ENCODE measurements at regions not wholly inside any gene's neighbourhood (a gene's known extent, or its start where the extent isn't known, plus 50 kb on each side); places are given as distances from the start of the nearest gene placed in this dataset.

- no peak for DNase-seq (ENCODE audit: low read depth in 4 of 4, low spot score in 1 of 4)
These were observed 178.3 kb upstream of the KLHL29 start for GRCh38 chr2:23206650-23207049.

DNA sequence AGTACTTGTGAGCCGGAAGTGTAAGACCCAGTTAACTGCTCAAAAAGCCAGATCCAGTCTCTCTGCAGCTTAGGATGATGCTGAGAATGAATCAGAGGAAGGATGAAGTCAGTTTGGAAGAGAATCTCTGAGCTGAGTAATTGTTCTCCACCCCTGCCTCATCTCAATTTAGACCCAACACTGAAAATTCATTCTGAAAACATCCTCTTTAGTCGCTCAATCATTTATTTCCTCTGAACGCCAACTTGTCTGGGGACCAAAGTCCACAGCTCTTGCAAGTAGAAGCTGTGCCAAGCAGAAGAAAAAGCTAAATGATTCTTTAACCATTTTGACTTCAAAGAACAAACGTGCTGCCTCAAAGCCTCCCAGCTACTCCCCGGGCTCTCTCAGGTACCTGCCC is 177.1 kb upstream of the KLHL29 start:
- DNase-seq (ENCODE audit: low read depth in 4 of 4, low spot score in 1 of 4), result no peak

GRCh38 chr2:23208339-23208738 is 176.6 kb upstream of the KLHL29 start:
- no peak for DNase-seq (ENCODE audit: low read depth in 4 of 4, low spot score in 1 of 4)

DNA sequence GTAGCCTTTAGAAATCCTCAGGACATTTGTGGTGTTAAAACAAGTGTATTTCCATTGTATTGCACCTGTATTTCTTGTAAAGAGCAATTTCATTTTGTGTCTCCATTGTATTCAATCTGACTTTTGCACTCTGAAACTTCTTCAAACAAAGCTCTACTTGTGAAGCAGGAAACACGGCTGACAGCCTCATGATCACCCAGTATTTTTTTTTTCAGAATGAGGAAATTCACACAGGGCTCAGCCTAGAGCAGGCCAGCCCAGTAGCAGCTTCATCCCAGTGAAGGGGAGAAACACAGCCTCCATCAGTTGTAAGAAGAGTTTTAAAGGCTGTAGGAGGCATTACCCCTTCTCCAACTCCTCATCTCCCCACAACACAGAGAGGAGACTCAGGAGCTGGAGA is 175.9 kb upstream of the KLHL29 start:
- DNase-seq (ENCODE audit: low read depth in 4 of 4, low spot score in 1 of 4), result no peak

- no peak for DNase-seq (ENCODE audit: low read depth in 4 of 4, low spot score in 1 of 4)
These were observed 172.9 kb upstream of the KLHL29 start for GRCh38 chr2:23211987-23212583.

- DNase-seq (ENCODE audit: low read depth in 4 of 4, low spot score in 1 of 4), result no peak
These were observed 171.8 kb upstream of the KLHL29 start for GRCh38 chr2:23213196-23213595.

GRCh38 chr2:23215016-23215415 is 170.0 kb upstream of the KLHL29 start:
- DNase-seq (ENCODE audit: low read depth in 4 of 4, low spot score in 1 of 4), result no peak

GRCh38 chr2:23219666-23220065 is 165.3 kb upstream of the KLHL29 start:
- no peak for DNase-seq (ENCODE audit: low read depth in 4 of 4, low spot score in 1 of 4)

- no peak for DNase-seq (ENCODE audit: low read depth in 4 of 4, low spot score in 1 of 4)
These were observed 164.4 kb upstream of the KLHL29 start for GRCh38 chr2:23220513-23221094.

DNA sequence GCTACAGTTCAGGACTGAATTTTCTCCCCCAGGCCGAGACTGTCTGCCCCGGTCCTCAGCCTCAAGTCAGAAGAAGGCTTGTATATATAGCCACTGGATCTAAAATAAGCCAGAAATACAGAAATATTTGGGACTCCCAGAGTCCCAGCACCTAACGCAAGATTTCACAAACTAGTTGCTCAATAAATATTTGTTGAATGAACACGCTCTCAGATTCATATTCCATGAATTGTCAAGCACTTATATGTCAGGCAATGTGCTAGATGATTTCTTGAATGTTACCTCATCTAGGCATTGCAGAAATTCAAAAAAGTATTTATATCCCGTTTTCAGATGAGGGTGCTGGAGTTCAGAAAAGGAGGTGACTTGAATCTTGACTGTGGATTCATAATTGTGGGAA is 163.7 kb upstream of the KLHL29 start:
- no peak for DNase-seq (ENCODE audit: low read depth in 4 of 4, low spot score in 1 of 4)

DNA sequence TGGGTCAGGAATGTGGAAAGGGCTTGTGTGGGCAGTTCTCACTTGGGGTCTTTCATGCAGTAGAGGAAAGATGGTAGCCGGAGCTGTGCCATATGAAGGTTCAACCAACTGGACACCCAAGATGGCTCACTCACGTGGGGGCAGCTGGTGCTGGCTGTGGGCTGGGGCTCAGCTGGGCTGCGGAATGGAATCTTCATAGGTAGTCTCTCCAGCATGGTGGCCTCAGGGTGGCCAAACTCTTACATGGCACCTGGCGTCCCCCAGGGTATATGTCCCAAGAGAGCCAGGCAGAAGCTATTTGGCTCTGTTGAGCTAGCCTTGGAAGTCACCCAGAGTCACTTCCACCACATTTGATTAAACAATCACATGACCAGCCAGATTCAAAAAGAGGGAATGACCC is 163.1 kb upstream of the KLHL29 start:
- no peak for DNase-seq (ENCODE audit: low read depth in 4 of 4, low spot score in 1 of 4)

- DNase-seq (ENCODE audit: low read depth in 4 of 4, low spot score in 1 of 4), result no peak
These were observed 154.1 kb upstream of the KLHL29 start for GRCh38 chr2:23230885-23231284.

GRCh38 chr2:23231865-23232264 is 153.1 kb upstream of the KLHL29 start:
- DNase-seq (ENCODE audit: low read depth in 4 of 4, low spot score in 1 of 4), result no peak

- no peak for DNase-seq (ENCODE audit: low read depth in 4 of 4, low spot score in 1 of 4)
These were observed 149.7 kb upstream of the KLHL29 start for GRCh38 chr2:23235292-23235691.

DNA sequence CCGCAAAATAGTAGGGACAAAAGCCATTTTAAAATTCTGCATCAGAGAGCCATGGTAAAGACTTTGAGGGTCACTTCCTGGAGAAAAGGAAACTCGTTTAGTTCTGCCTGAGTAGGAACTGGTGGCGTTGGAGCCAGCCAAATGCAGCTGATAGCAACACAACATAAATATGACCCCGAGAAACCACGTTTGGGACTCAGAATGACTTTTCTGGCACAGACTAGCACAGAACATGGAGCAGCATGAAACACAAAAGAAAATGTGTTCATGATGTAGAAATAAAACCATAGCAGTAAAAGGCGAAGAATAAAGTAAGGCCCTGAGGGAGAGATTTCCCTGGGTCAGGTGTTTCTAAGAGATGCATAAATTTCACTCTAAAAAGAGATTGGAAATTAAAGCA is 149.2 kb upstream of the KLHL29 start:
- DNase-seq (ENCODE audit: low read depth in 4 of 4, low spot score in 1 of 4), result no peak

- DNase-seq (ENCODE audit: low read depth in 4 of 4, low spot score in 1 of 4), result no peak
These were observed 147.8 kb upstream of the KLHL29 start for GRCh38 chr2:23237147-23237546.

DNA sequence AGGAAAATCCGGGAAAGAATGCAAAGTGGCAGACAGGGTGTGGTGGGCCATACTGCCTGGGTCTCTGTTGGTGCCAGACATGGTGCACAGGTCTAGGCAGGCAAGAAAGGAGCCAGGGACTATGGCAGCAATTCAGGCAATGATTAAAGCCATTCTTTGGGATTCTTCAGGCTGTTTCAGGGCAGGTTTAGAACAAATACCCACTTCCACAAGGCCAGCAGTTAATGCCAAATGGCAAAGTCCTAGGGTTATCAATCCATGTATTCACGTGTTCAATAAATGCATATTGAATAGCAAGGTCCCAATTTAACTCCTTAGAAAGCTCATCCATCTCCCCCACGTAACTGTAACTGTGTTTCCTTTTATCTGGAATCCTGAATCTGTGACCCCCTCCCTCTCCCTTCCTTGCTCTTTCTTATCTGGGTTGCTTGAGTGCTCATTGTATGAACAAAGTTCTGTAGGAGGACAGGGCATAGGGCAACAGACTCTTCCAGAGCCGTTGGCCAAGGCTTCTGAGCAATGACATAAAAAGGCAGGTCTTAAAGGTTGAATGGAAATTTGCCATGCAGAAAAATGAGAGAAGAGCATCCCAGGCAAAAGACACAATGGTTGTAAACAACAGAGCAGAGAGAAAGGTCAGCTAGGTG is 146.8 kb upstream of the KLHL29 start:
- no peak for DNase-seq (ENCODE audit: low read depth in 4 of 4, low spot score in 1 of 4)

DNA sequence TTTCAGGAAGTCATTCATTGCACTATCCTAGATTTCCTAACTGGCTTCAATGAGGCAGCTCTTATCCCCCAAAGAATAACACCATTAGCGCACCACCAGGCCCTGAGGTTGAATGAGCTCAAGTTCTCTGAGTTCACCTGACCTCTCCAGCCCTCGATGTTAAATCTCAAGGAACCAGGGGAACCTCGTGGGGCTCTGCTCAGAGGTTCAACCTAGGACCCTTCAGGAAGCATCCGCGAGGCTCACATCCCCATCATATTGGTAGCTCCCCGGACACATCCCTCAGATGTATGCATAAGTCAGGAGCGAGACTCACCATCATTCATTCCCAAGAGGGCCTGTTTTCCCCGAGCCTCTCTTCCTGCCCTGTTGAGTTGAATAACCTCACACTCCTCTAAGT is 145.6 kb upstream of the KLHL29 start:
- no peak for DNase-seq (ENCODE audit: low read depth in 4 of 4, low spot score in 1 of 4)

DNA sequence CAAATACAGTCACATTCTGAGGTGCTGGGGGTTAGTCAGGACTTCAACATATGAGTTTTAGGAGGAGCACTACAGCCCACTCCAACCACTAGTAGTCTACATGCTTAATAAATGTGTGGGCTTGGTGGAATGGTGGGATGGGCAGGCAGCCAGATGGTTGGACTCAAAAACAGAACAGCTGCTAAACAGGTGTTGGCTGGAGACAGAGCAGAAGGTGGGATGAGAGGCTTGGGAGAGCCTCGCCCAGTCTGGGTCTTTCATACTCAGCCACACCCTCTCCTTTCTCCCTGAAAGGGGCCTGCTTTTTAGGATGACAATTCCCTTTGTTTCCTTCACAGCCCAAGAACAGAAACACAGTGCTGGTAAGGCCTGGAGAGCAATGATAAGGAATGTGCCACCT is 143.9 kb upstream of the KLHL29 start:
- no peak for DNase-seq (ENCODE audit: low read depth in 4 of 4, low spot score in 1 of 4)

GRCh38 chr2:23241611-23242245 is 143.3 kb upstream of the KLHL29 start:
- no peak for DNase-seq (ENCODE audit: low read depth in 4 of 4, low spot score in 1 of 4)

DNA sequence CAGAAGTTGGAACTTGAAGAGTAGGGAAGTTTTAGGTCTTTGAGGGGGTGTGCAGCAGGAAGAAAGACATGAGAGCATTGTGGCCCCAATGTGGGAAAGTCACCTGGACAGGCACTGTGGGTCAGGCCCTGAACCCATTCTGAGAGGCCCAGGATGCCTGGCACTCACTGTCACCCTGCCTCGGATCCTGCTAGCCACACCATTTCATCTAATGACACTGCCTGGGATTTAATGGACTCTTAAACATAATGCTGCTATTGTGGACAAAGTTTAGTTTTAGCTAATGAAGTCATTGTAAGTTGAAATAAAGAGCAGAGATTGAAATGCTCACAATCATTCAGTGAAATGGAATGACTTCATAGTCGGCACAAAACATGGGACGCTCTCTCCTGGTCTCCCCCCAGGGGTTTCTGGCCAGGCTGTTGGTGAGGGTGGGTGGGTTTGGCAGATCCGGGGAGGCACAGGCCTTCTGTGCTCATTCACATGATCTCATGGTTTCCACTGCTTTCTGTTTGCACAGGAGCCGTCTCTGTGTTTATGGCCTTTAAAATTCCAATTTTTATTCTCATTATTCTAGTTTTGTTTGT is 141.8 kb upstream of the KLHL29 start:
- no peak for DNase-seq (ENCODE audit: low read depth in 4 of 4, low spot score in 1 of 4)

DNA sequence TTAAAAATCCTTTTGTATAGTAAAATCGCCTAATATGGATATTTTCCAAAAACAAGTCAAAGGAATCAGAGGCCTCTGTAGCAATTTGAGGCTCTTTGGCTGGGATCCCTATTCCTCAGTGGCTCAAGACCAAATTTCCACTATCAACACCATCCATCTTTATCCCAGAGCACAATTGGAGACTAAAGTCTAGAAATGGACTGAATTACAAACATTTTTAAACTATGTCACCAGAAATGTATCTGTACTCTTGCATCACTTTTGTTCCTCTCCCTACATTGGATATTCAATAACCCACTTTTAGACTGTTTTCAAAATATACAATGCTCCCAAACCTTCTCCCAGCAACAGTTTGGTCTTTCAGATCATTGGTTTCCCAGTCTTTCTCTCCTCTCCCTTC is 140.4 kb upstream of the KLHL29 start:
- no peak for DNase-seq (ENCODE audit: low read depth in 4 of 4, low spot score in 1 of 4)
